Epithelial cell of esophagus (primary cell): ENCODE measurements at regions not wholly inside any gene's neighbourhood (a gene's known extent, or its start where the extent isn't known, plus 50 kb on each side); places are given as distances from the start of the nearest gene placed in this dataset.
"Not testable (repeated sequence)": the region's sequence is repeated elsewhere in the genome, so short reads cannot be mapped to it uniquely, and the experiment has no call there.

Source experiments
- DNase-seq: peaks from one replicate; pipeline ENCODE4 v3.0.0; 2010; ENCODE audit warnings: low read depth
- H3K4me3 ChIP-seq: 2 replicates; pipeline ENCODE4 v1.5.1; 2011; ENCODE audit warnings: mild to moderate bottlenecking, low read length, control low read depth
- TF ChIP-seq, protein P1 (sequence below): IDR thresholded peaks from 2 replicates; pipeline ENCODE4 v1.5.1; 2011; ENCODE audit warnings: low read depth, mild to moderate bottlenecking, low read length, control low read depth, inconsistent platforms; ENCODE audit not compliant: insufficient read depth; ENCODE audit errors: missing control alignments

DNA sequence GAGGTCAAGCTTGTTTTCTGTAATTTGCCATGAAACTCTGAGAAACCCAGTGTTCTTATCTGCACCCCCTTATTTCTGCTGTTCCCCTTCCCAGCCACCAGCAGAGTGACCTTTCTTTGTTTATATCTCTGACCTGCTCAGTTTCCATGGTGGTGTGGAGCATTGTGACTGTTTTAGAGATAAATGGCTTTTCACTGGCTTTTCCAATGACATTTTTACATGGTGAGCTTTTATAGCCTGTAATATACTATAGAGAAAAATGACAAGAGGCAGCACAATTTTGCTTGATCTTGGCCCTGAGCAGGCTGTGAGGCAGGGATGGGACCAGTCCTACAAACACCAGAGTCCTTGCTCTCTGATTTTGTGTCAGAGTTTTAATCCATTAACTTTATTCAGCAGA lies 233.9 kb downstream of the FAT3 start:
- TF ChIP-seq, protein P1, sequence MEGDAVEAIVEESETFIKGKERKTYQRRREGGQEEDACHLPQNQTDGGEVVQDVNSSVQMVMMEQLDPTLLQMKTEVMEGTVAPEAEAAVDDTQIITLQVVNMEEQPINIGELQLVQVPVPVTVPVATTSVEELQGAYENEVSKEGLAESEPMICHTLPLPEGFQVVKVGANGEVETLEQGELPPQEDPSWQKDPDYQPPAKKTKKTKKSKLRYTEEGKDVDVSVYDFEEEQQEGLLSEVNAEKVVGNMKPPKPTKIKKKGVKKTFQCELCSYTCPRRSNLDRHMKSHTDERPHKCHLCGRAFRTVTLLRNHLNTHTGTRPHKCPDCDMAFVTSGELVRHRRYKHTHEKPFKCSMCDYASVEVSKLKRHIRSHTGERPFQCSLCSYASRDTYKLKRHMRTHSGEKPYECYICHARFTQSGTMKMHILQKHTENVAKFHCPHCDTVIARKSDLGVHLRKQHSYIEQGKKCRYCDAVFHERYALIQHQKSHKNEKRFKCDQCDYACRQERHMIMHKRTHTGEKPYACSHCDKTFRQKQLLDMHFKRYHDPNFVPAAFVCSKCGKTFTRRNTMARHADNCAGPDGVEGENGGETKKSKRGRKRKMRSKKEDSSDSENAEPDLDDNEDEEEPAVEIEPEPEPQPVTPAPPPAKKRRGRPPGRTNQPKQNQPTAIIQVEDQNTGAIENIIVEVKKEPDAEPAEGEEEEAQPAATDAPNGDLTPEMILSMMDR = no peak
- H3K4me3 ChIP-seq = no peak overlapping the region
- DNase-seq = no peak

DNA sequence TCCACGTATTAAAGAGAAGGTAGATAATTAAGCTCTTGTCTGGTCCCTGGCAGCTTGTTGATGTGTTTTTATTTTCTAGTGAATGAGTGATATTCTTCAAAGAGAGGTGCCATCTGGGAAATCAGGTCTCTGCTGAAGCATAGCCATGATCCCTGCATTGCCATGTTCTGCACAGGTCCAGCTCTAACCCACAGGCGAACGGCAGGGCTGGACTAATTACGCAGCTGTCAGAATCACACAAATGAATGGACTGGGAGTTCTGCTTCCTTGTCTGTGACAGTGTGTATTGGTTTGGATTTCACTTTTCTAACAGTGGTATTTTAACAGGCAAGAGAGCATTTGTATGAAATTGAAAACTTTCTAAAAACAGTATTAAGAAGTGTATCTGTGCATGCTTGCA lies 235.6 kb downstream of the FAT3 start:
- H3K4me3 ChIP-seq = no peak overlapping the region
- TF ChIP-seq, protein P1 = no peak
- no peak for DNase-seq

DNA sequence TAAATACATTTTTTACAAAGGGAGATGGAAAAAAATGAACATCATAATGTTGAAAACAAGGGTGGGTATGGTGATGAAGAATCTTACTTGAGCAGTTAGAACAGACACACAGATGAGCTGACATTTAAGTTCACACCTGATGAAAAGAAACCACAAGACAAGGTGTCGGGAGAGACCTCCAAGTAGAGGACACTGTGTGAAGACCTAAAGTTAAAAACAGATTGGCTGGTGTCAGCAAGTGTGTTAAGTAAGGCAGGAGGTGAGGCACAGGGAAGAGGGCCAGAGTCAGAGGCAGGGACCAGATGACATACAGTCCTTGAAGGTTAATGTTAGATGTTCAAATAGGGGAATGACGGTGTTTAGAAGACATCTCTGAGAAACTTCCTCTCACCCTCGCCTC lies 236.8 kb downstream of the FAT3 start:
- TF ChIP-seq, protein P1 = no peak
- no peak overlapping the region for H3K4me3 ChIP-seq
- no peak for DNase-seq

DNA sequence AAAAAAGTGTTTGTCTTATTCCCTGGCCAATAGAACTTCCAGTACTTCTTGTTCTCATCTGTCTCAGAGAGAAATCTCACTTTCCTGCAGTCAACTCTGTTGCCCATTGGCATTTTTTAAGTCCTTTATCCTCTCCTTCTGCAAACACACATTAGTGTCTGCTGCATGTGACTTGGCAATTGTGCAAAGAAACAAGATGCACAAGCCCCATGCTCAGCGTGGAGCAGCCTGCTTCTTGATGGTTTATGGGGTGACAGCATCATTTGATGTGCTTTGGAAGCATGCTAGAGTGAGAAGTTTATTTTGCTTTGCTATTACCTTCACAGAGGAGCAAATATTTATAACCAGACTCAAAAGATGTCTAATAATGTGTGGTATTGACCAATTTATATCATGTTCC lies 238.2 kb downstream of the FAT3 start:
- no peak overlapping the region for H3K4me3 ChIP-seq
- no peak for DNase-seq
- TF ChIP-seq, protein P1 = no peak

DNA sequence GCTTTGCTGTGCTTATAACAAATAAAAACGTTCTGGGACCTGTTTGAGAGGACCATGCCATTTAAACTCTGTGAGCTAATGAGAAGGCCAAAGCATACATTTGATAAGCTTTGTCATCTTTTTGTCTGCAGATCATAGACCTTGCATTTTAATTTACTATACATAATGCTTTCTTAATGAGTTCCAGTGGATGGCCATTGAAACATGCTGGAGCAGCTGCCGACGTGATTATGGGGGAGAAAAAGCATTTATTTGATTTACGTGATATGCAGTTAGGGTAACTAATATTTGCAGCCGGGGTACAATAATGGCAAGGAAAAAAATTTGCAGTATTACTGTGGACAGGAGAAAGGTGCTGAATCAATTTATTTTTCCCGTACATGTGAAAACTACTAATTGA lies 240.2 kb downstream of the FAT3 start:
- TF ChIP-seq, protein P1 = no peak
- no peak overlapping the region for H3K4me3 ChIP-seq
- no peak for DNase-seq

DNA sequence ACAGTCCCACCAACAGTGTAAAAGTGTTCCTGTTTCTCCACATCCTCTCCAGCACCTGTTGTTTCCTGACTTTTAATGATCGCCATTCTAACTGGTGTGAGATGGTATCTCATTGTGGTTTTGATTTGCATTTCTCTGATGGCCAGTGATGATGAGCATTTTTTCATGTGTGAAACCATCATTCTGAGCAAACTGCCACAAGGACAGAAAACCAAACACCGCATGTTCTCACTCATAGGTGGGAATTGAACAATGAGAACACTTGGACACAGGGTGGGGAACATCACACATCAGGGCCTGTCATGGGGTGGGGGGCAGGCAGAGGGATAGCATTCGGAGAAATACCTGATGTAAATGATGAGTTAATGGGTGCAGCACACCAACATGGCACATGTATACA lies 240.8 kb downstream of the FAT3 start:
- not testable (repeated sequence) for DNase-seq, H3K4me3 ChIP-seq

DNA sequence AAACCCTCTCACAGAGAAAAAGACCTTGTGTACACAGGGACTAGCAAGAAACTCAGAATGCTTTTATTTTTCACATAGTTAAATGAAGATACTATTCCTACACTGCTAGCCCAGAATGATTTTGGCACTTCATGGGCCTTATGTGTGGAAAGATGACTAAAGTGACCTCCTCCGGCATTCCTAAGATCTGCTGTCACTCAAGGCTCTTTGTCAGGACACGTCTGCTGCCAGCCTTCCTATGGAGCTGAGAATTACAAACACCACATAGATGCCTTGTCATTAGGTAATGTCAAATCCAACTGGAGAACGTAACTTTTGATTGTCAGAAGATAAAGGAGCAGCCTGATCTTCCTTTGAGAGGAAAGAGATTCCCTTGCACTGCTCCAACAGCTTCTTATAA lies 249.1 kb downstream of the FAT3 start:
- TF ChIP-seq, protein P1 = no peak
- H3K4me3 ChIP-seq = no peak overlapping the region
- peak; percentile 94 for DNase-seq

DNA sequence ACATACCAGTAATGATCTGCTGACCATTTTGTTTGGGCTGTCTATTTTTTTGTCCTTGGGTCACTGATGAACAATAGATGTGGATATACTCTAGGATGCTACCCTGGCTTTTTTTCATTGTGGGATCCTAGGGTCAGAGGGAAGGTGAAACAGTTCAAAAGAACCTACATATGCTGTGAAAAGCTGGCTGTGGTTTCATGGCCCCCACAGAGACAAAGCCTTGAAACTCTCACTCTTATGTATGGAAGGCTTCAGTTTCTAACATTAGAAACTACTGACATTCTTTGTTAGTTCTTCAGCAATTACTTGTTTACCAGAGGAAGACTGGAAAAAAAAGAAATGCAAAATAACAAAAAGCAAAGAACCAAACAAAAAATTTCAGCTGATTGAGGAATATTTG lies 250.7 kb downstream of the FAT3 start:
- TF ChIP-seq, protein P1 = no peak
- DNase-seq = no peak
- no peak overlapping the region for H3K4me3 ChIP-seq
